ENCODE measurements at regions not wholly inside any gene's neighbourhood (a gene's known extent, or its start where the extent isn't known, plus 50 kb on each side); places are given as distances from the start of the nearest gene placed in this dataset.
A peak's percentile ranks its signal among the peaks of the same experiment; 100 is the strongest.

GRCh38 chr1:115203287-115203686 is 114.0 kb upstream of the TSPAN2 start:
- no peak for FAIRE-seq

DNA sequence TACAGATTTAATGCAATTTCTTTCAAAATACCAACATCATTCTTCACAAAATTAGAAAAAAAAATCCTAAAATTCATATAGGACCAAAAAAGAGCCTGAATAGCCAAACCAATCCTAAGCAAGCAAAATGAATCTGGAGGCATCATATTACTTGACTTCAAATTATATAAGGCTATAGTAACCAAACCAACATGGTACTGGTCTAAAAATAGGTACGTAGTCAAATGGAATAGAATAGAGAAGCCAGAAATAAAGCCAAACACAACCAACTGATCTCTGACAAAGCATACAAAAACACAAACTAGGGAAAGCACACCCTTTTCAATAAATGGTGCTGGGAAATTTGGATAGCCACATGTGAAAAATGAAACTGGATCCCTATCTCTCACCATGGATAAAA is 112.3 kb upstream of the TSPAN2 start:
- no peak for FAIRE-seq

DNA sequence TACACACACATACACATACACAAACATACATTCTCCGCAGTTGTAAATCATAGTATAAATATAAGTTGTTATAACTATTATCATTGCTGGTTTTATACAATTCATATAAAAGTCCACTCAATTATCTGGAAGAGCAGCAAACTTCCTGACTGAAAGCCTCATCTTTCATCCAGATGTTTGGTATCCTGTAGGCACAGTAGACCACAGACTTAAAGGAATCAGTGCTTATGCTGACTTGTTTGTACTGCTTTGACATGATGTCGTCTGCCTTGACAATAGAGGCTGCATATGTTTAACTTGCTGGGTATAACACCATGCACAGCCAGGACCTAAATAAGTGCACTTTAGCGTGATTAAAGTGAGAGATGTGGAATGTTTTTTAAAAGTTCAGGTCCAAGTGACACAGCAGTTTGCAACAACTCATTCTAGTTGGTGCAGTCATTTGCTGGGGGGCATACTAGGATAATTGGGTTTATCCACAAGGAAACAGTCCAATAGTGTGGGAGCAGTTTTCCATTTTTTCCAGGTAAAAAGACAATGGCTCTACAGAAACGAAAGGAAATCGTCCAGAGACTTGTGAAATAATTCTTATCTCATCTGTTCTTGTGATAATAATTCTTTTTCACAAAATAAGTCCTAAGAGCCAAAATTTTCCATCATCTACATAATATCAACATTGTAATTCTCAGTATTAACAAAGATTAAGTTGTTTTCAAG is 110.3 kb upstream of the TSPAN2 start:
- no peak for FAIRE-seq

GRCh38 chr1:115198938-115199337 is 109.6 kb upstream of the TSPAN2 start:
- no peak for FAIRE-seq

DNA sequence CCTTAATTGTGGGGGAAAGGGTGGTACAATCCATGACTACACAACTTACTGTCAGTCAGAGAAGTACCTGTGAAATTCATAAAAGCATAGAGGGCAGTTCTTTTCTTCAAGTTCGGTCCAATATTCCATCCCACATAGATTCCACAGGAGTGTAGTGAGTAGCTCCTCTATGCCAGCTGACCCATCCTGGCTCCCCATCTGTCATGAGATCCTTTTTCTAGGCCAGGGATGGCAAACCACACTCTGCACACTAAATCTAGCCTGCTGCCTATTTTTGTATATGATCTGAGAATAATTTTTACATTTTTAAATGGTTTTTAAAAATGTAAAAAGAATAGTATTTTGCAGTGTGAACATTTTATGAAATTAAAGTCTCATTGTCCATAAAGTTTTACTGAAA is 107.0 kb upstream of the TSPAN2 start:
- FAIRE-seq: no peak

- no peak for FAIRE-seq
Observed at GRCh38 chr1:115194506-115194905, 105.2 kb upstream of the TSPAN2 start.

GRCh38 chr1:115193046-115193828 is 103.9 kb upstream of the TSPAN2 start:
- FAIRE-seq: no peak

- FAIRE-seq: no peak
Observed at GRCh38 chr1:115192200-115192767, 103.0 kb upstream of the TSPAN2 start.

DNA sequence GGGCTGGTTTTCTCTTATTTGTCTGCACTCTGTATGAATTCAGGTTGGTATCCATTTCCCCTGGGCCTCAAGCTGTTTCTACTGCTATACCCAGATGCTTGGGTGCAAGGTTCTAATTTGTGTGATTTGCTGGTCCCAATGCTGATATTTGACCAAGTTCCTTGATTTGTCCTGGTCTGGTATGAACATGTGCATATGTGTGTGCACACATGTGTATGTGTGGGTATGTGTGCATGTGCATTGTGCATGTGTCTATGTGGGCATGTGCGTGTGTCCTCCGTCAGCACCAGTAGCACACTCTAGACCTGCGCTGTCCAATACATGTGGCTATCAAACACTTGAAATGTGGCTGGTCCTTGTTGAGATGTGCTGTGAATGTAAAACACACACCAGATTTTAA is 102.4 kb upstream of the TSPAN2 start:
- FAIRE-seq: no peak

- no peak for FAIRE-seq
Observed at GRCh38 chr1:115190540-115191170, 101.4 kb upstream of the TSPAN2 start.

DNA sequence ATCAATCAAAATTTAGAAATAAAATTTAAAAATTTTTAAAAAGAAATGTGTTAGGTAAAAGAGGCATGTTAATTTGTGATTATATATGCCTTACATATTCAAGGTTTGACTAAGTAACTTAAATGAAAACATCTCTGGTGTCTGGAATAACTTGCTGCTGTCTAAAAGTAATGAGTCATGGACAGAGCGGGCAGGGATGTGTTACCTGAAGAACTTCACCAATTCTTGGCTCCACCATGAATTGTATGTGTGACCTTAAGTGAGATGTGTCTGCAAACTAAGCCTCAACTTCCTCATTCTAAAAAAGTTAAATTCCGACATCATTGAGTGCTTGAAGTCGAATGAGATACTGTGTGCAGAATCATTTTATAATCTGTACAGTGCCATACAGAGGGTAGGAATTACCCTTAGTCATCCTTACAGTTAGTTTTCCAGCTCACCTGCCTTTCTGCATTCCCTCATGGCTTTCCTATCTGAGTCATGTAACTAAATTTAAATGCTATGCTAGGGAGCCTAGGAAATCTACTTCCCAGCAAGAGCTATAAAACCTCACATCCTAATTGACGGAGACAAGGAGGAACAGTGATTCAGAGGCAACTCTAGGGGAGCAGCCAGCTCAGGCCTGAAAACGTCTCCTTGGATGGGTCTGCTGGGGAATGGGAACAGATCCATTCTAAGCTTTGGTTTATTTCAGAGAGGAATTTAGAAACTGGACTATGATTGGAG is 100.7 kb upstream of the TSPAN2 start:
- FAIRE-seq: no peak

- FAIRE-seq: no peak
Observed at GRCh38 chr1:115188680-115189395, 99.5 kb upstream of the TSPAN2 start.

DNA sequence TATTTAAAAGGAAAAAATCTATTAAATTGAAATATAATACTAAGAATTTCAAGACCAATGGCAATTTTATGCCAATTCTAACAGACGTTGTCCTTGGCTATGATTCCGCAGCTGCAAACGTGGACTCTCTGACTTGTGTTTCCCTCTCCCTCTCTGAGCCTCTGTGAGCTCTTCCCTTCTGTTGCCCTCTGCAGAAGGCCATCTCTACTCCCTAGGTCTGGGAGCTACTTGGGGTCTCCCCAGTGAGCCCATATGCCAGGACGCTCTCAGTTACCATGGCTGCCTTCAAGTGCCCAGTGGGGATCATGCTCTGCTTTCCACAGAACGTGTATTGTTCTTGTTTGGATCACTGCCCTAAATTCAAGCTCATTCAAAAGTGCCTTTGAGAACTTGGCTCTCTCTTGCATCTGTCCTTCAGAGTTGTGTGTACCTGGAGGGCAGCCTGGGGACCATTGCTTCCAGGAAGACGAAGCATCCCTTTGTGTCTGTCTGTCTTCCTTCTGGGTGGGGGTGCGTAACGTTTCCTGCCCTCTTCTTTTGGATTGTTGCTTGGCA is 97.5 kb upstream of the TSPAN2 start:
- no peak for FAIRE-seq

DNA sequence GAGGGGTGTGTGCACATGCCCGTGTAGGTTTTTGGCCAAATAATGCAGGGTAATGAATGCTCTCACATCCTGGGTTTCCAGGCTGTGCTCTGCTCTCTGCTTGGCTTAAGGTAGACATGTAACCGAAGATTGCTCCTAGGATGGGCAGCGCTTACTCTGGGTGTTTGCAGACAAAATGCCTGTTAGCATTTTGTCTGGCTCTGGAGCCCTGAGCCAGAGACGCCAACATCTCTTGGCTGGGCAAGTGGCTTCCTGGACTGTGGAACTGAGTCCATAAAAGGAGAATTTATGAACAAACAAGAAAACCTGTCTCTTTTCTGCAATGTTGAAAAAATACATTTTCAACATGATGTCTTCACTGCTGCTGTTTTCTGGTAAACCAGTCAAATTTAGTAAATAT is 96.0 kb upstream of the TSPAN2 start:
- no peak for FAIRE-seq

DNA sequence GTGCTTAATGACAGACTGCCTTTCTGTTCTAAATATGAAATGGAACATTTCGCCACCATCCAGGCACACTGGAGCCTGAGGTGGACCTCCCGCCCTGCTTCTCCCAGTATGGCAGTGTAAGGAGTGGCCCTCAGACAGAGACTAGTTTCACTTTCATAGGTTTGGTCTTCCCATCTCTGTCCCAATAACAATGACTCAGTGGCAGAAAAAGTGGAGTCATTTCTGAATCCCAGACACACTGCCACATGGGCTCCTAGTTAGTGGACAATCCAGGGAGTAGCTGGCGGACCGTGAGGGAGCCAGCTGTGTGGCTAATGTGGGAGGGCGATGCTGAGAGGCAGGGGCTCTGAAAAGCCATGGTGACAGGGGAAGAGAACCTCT is 95.6 kb upstream of the TSPAN2 start:
- no peak for FAIRE-seq

GRCh38 chr1:115184260-115184950 is 95.1 kb upstream of the TSPAN2 start:
- no peak for FAIRE-seq

- FAIRE-seq: no peak
Observed at GRCh38 chr1:115183721-115184259, 94.5 kb upstream of the TSPAN2 start.

GRCh38 chr1:115183158-115183557 is 93.9 kb upstream of the TSPAN2 start:
- FAIRE-seq: no peak

DNA sequence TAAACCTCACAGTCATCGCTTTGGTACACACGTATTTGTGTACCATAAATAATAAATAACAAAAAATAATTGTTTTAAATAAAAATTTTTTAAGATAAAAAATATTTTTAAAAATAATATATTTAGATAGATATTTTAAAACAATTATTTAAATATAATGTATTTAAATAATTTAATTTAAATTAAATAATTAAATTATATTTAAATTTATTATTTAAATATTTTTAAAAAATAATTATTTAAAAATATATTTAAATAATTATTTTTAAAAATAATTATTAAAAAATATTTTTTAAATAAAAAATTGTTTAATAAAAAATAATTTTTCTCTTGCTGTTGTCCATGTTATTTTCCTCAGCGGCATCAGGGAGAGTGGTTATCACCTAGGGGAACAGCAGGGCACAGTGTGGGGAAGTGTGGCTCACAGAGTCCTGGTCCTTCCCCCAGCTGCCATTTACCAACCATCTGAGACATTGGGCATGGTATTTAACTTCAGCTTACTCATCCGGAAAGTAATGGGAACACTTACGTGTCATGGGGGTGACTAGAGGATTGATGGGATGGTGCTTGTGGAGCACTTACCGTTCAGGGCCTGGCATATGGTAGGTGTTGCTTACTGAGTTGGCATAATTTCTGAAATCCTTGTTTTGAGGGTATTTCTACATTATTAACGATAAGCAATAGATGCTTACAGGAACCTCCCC is 92.9 kb upstream of the TSPAN2 start:
- FAIRE-seq: peak; percentile 100

- FAIRE-seq: no peak
Observed at GRCh38 chr1:115181231-115181630, 91.9 kb upstream of the TSPAN2 start.

All from A204.1 (cell line).